PC-9 (cell line): ENCODE measurements at regions not wholly inside any gene's neighbourhood (a gene's known extent, or its start where the extent isn't known, plus 50 kb on each side); places are given as distances from the start of the nearest gene placed in this dataset.

Source experiments
- BruUV-seq: library from RNA; stranded (reverse); fragments of 400-500 nt; replicated peaks from 2 replicates; lab custom pipeline; 2021; lab: Mats Ljungman, UMichigan
- CTCF ChIA-PET: fragments of 300-600 bp; sonication (Branson Sonifier 250); formaldehyde crosslinking; loops from one replicate; lab custom pipeline; 2022; ENCODE audit warnings: antibody characterized with exemption; lab: Charles Lee
- POLR2A ChIA-PET: fragments of 300-600 bp; sonication (Branson Sonifier 250); formaldehyde crosslinking; loops from one replicate; lab custom pipeline; 2022; ENCODE audit warnings: antibody characterized with exemption; ENCODE audit not compliant: unreplicated experiment; lab: Charles Lee
- DNase-seq, 2 experiments: peaks; one replicate each; pipeline versions ENCODE4 v3.0.0 to v3.0.0-alpha.2; 2015 to 2022; ENCODE audit warnings: mixed read lengths in 1 of 2
- H2AFZ ChIP-seq: fragments of 200-600 bp; sonication (generic); 2 replicates; pipeline ENCODE4 v1.8.1; 2017; ENCODE audit warnings: antibody characterized with exemption
- H3F3A ChIP-seq: fragments of 200-600 bp; sonication (generic); 2 replicates; pipeline ENCODE4 v1.8.1; 2017; ENCODE audit warnings: antibody characterized with exemption, mild to moderate bottlenecking, low read depth; ENCODE audit not compliant: insufficient read depth
- H3K27ac ChIP-seq: fragments of 200-600 bp; sonication (generic); 2 replicates; pipeline ENCODE4 v1.6.1; 2016; ENCODE audit warnings: mixed run types
- H3K27me3 ChIP-seq: fragments of 200-600 bp; sonication (generic); 2 replicates; pipeline ENCODE4 v1.6.1; 2016; ENCODE audit warnings: low read depth, mixed run types; ENCODE audit not compliant: insufficient read depth
- H3K36me3 ChIP-seq: fragments of 200-600 bp; sonication (generic); 2 replicates; pipeline ENCODE4 v1.6.1; 2016; ENCODE audit warnings: low read depth, mixed run types
- H3K4me1 ChIP-seq: fragments of 200-600 bp; sonication (generic); replicated peaks from 2 replicates; pipeline ENCODE4 v1.6.1; 2016; ENCODE audit warnings: mixed run types; ENCODE audit not compliant: insufficient read depth
- H3K4me2 ChIP-seq: fragments of 200-600 bp; sonication (generic); 2 replicates; pipeline ENCODE4 v1.6.1; 2017; ENCODE audit warnings: mixed run types
- H3K4me3 ChIP-seq: fragments of 200-600 bp; sonication (generic); 2 replicates; pipeline ENCODE4 v1.6.1; 2016; ENCODE audit warnings: mixed run types
- H3K79me2 ChIP-seq: fragments of 200-600 bp; sonication (generic); 2 replicates; pipeline ENCODE4 v1.6.1; 2017; ENCODE audit warnings: low read depth, mixed run types
- H3K9me2 ChIP-seq: fragments of 200-600 bp; sonication (generic); 2 replicates; pipeline ENCODE4 v1.8.1; 2017; ENCODE audit warnings: mild to moderate bottlenecking; ENCODE audit not compliant: insufficient read depth
- H3K9me3 ChIP-seq: fragments of 200-600 bp; sonication (generic); 2 replicates; pipeline ENCODE4 v1.8.1; 2016; ENCODE audit warnings: low read depth; ENCODE audit not compliant: insufficient read depth
- H4K20me1 ChIP-seq: fragments of 200-600 bp; sonication (generic); 2 replicates; pipeline ENCODE4 v1.8.1; 2017; ENCODE audit not compliant: insufficient read depth
- EZH2 ChIP-seq: fragments of 200-600 bp; sonication (generic); IDR thresholded peaks from 2 replicates; pipeline ENCODE4 v1.8.0; 2017; ENCODE audit warnings: antibody characterized with exemption, low read depth
- intact Hi-C: fragments of 100-400 bp; cut with micrococcal nuclease; formaldehyde crosslinking; loops from one replicate; pipeline ENCODE4 v1.10.0; 2022; ENCODE audit not compliant: unreplicated experiment
- TF ChIP-seq, protein P1 (sequence below): fragments of 200-600 bp; sonication (generic); conservative IDR thresholded peaks from 2 replicates; pipeline ENCODE4 v1.6.1; 2017; ENCODE audit warnings: mixed run types, antibody characterized with exemption, mild to moderate bottlenecking, moderate library complexity

GRCh38 chr1:30526652-30527345 is 196.6 kb downstream of the MATN1 start:
- no peak for DNase-seq
- Histone ChIP-seq H3K4me1 (peaks cover 23% of the 10 kb centered on the region), H3K4me2 (peak overlapping the region; percentile 58), H3K9me2 (no peaks in the 10 kb centered on the region), H3K27me3 (no peaks in the 10 kb centered on the region), H3K36me3 (no peaks in the 10 kb centered on the region), H3F3A (no peaks in the 10 kb centered on the region), H3K27ac (no peak overlapping the region; the same call in 1 of the 2 replicates), H3K9me3 (no peaks in the 10 kb centered on the region), H4K20me1 (no peaks in the 10 kb centered on the region), H2AFZ (no peak overlapping the region), H3K4me3 (no peak overlapping the region), H3K79me2 (no peaks in the 10 kb centered on the region)
- POLR2A ChIA-PET = no interaction called here
- TF ChIP-seq EZH2 = no peak
- TF ChIP-seq, protein P1, sequence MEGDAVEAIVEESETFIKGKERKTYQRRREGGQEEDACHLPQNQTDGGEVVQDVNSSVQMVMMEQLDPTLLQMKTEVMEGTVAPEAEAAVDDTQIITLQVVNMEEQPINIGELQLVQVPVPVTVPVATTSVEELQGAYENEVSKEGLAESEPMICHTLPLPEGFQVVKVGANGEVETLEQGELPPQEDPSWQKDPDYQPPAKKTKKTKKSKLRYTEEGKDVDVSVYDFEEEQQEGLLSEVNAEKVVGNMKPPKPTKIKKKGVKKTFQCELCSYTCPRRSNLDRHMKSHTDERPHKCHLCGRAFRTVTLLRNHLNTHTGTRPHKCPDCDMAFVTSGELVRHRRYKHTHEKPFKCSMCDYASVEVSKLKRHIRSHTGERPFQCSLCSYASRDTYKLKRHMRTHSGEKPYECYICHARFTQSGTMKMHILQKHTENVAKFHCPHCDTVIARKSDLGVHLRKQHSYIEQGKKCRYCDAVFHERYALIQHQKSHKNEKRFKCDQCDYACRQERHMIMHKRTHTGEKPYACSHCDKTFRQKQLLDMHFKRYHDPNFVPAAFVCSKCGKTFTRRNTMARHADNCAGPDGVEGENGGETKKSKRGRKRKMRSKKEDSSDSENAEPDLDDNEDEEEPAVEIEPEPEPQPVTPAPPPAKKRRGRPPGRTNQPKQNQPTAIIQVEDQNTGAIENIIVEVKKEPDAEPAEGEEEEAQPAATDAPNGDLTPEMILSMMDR = no peak
- no TSS peak for BruUV-seq
- CTCF ChIA-PET = interaction anchor here (0.5 kb wide), 1 partner anchor 395 kb away, joined by 3 read pairs; no protein-coding TSS in a partner anchor
- intact Hi-C loops = loop anchor here (10.0 kb wide), 1 partner anchor 168 kb away; no protein-coding TSS in a partner anchor

DNA sequence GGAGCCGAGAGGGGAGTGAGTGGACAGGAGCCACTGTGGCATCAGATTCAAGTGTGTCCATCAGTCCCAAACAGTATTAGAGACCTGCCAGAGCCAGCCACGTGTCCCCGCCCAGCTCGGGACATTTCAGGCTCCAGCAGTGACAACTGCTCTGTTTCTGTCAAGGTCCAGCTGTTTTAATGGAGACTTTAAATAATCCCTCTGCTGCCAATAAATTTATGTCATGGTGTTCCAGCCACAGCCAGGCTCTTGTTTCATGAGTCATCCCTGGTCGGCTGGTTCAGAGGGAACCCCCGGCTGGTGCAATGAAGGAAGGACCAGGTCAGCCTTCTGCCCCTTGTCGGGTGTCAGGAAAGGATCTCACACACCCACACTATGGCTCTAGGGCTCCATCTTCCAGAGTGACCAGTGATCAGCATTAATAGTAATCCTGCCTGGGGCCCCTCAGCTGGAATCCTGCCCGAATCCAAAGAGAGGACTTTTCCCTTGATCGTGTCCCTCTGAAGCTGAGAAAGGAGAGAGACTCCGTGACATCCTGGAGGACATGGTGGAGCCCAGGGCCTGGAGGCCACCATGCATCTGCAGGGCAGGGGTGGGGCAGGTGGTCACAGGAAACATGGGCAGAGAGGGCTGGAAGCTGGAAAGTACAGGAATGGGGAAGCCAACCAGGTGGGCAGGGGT is 197.3 kb downstream of the MATN1 start:
- Histone ChIP-seq H3K4me3 (no peak overlapping the region), H3K9me2 (no peaks in the 10 kb centered on the region), H3K27me3 (no peaks in the 10 kb centered on the region), H3K36me3 (no peaks in the 10 kb centered on the region), H3K27ac (no peak overlapping the region; the same call in 1 of the 2 replicates), H3K9me3 (no peaks in the 10 kb centered on the region), H3K4me2 (peak overlapping the region; percentile 58), H3K4me1 (peaks cover 23% of the 10 kb centered on the region), H4K20me1 (no peaks in the 10 kb centered on the region), H2AFZ (no peak overlapping the region), H3K79me2 (no peaks in the 10 kb centered on the region), H3F3A (no peaks in the 10 kb centered on the region)
- peak; percentile 65 to 72 for DNase-seq
- no peak for TF ChIP-seq EZH2
- TF ChIP-seq, protein P1 = no peak; the same call in 1 of the 2 replicates
- CTCF ChIA-PET = interaction anchor here (0.5 kb wide), 1 partner anchor 395 kb away, joined by 3 read pairs; no protein-coding TSS in a partner anchor
- POLR2A ChIA-PET = interaction anchor here (0.7 kb wide), 1 partner anchor 11 kb away, joined by 8 read pairs; no protein-coding TSS in a partner anchor
- intact Hi-C loops = loop anchor here (10.0 kb wide), 1 partner anchor 169 kb away; no protein-coding TSS in a partner anchor
- BruUV-seq = no TSS peak

DNA sequence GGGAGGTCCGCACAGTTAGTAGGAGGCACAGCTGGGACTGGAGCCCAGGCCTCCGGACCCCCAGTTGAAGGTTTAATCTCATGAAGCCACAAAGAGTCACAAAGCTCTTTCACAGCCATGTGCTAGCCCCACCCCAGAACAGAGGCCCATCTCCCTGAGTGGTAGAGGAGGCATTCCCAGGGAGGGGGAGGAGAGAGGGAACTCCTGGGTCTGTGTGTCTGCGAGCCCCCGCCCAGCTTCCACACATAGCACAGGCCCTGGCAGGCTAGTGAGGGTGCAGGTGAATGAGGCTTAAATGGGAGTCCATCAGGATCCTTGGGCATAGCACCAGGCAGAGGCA is 197.8 kb downstream of the MATN1 start:
- ChIA-PET POLR2A (interaction anchor here (0.7 kb wide), 1 partner anchor 12 kb away, joined by 8 read pairs; no protein-coding TSS in a partner anchor), CTCF (no interaction called here)
- no peaks in the 10 kb centered on the region for H3K9me3 ChIP-seq
- no peak for DNase-seq
- no peak overlapping the region; the same call in 1 of the 2 replicates for H3K27ac ChIP-seq
- BruUV-seq = no TSS peak
- peak overlapping the region; percentile 58 for H3K4me2 ChIP-seq
- no peaks in the 10 kb centered on the region for H4K20me1 ChIP-seq
- intact Hi-C loops = loop anchor here (10.0 kb wide), 1 partner anchor 169 kb away; no protein-coding TSS in a partner anchor
- no peak overlapping the region for H2AFZ ChIP-seq
- TF ChIP-seq EZH2 = no peak
- TF ChIP-seq, protein P1 = no peak
- H3K4me3 ChIP-seq = no peak overlapping the region
- H3K79me2 ChIP-seq = no peaks in the 10 kb centered on the region
- H3K4me1 ChIP-seq = peaks cover 23% of the 10 kb centered on the region
- no peaks in the 10 kb centered on the region for H3K27me3 ChIP-seq
- H3K9me2 ChIP-seq = no peaks in the 10 kb centered on the region
- no peaks in the 10 kb centered on the region for H3K36me3 ChIP-seq
- H3F3A ChIP-seq = no peaks in the 10 kb centered on the region
